OCI-LY7 (cell line): ENCODE measurements at regions not wholly inside any gene's neighbourhood (a gene's known extent, or its start where the extent isn't known, plus 50 kb on each side); places are given as distances from the start of the nearest gene placed in this dataset.

Experiments used
- EZH2phosphoT487 ChIP-seq: fragments of 200-600 bp; sonication (generic); IDR thresholded peaks from 2 replicates; pipeline ENCODE4 v1.6.1; 2018; ENCODE audit warnings: low read depth, borderline replicate concordance, mild to moderate bottlenecking, mixed run types, antibody characterized with exemption, low read length, moderate library complexity, mixed read lengths
- TF ChIP-seq, protein P1 (sequence below): fragments of 200-600 bp; sonication (generic); conservative IDR thresholded peaks from 2 replicates; pipeline ENCODE4 v1.5.1; 2014; ENCODE audit warnings: mild to moderate bottlenecking, antibody characterized with exemption, low read length, moderate library complexity, mixed read lengths

DNA sequence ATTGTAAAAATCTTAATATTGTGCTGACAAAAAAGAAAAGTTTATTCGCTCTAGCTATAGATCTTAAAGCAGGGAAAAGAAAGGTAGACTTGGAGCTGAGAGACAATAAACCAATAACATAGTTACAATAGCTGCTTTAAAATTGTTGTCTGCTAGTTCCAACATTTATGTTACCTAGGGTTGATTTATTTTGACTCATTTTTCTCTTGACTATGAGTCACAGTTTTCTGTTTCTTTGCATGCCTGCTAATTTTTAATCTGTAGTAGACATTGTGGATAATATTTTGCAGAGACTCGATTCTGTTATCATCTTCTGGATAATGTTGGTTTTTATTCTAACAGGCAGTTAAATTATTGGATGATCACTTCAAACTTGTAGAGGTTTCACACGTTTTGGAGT lies 83.1 kb upstream of the TRPC6 start:
- TF ChIP-seq, protein P1, sequence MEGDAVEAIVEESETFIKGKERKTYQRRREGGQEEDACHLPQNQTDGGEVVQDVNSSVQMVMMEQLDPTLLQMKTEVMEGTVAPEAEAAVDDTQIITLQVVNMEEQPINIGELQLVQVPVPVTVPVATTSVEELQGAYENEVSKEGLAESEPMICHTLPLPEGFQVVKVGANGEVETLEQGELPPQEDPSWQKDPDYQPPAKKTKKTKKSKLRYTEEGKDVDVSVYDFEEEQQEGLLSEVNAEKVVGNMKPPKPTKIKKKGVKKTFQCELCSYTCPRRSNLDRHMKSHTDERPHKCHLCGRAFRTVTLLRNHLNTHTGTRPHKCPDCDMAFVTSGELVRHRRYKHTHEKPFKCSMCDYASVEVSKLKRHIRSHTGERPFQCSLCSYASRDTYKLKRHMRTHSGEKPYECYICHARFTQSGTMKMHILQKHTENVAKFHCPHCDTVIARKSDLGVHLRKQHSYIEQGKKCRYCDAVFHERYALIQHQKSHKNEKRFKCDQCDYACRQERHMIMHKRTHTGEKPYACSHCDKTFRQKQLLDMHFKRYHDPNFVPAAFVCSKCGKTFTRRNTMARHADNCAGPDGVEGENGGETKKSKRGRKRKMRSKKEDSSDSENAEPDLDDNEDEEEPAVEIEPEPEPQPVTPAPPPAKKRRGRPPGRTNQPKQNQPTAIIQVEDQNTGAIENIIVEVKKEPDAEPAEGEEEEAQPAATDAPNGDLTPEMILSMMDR: no peak
- TF ChIP-seq EZH2phosphoT487: no peak
